ENCODE measurements at regions not wholly inside any gene's neighbourhood (a gene's known extent, or its start where the extent isn't known, plus 50 kb on each side); places are given as distances from the start of the nearest gene placed in this dataset.
"Not testable (repeated sequence)": the region's sequence is repeated elsewhere in the genome, so short reads cannot be mapped to it uniquely, and the experiment has no call there.

GRCh38 chr1:168490306-168490705, 53.5 kb downstream of the XCL2 start:
- Histone ChIP-seq H4K20me1 (ENCODE audit: insufficient read depth, low read length) (no peaks in the 10 kb centered on the region), H3K4me2 (ENCODE audit: low read length) (no peak overlapping the region), H3K27me3 (ENCODE audit: insufficient read depth, low read length) (no peaks in the 10 kb centered on the region), H3K4me1 (ENCODE audit: insufficient read depth, low read length) (no peaks in the 10 kb centered on the region), H2AFZ (ENCODE audit: low read depth, low read length) (no peak overlapping the region), H3K9ac (ENCODE audit: low read length) (no peak overlapping the region), H3K4me3 (ENCODE audit: insufficient read depth, low read depth, low read length) (no peak overlapping the region), H3K27ac (ENCODE audit: low read depth, low read length) (no peak overlapping the region), H3K9me3 (ENCODE audit: insufficient read depth, low read depth, low read length) (no peaks in the 10 kb centered on the region), H3K36me3 (ENCODE audit: insufficient read depth, low read length) (no peaks in the 10 kb centered on the region), H3K79me2 (ENCODE audit: insufficient read depth, low read length) (no peaks in the 10 kb centered on the region)
- Mint-ChIP-seq H3K36me3 (ENCODE audit: low read depth, unreplicated experiment) (no peaks in the 10 kb centered on the region), H3K4me1 (ENCODE audit: low read depth, unreplicated experiment) (peaks cover 2% of the 10 kb centered on the region), H3K27me3 (ENCODE audit: low read depth, unreplicated experiment) (peaks cover 4% of the 10 kb centered on the region), H3K27ac (ENCODE audit: unreplicated experiment) (no peak overlapping the region), H3K9me3 (ENCODE audit: unreplicated experiment) (peaks cover 4% of the 10 kb centered on the region), H3K4me3 (ENCODE audit: unreplicated experiment) (no peak overlapping the region)
- DNase-seq (ENCODE audit: low read depth): no peak
- no peak for TF ChIP-seq EZH2 (IDR thresholded peaks at IDR 0.05; ENCODE audit: insufficient read depth, low read length)
- TF ChIP-seq, protein P1, sequence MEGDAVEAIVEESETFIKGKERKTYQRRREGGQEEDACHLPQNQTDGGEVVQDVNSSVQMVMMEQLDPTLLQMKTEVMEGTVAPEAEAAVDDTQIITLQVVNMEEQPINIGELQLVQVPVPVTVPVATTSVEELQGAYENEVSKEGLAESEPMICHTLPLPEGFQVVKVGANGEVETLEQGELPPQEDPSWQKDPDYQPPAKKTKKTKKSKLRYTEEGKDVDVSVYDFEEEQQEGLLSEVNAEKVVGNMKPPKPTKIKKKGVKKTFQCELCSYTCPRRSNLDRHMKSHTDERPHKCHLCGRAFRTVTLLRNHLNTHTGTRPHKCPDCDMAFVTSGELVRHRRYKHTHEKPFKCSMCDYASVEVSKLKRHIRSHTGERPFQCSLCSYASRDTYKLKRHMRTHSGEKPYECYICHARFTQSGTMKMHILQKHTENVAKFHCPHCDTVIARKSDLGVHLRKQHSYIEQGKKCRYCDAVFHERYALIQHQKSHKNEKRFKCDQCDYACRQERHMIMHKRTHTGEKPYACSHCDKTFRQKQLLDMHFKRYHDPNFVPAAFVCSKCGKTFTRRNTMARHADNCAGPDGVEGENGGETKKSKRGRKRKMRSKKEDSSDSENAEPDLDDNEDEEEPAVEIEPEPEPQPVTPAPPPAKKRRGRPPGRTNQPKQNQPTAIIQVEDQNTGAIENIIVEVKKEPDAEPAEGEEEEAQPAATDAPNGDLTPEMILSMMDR (IDR thresholded peaks at IDR 0.05; ENCODE audit: insufficient read depth, low read depth, low read length): no peak
- no peak for FAIRE-seq

DNA sequence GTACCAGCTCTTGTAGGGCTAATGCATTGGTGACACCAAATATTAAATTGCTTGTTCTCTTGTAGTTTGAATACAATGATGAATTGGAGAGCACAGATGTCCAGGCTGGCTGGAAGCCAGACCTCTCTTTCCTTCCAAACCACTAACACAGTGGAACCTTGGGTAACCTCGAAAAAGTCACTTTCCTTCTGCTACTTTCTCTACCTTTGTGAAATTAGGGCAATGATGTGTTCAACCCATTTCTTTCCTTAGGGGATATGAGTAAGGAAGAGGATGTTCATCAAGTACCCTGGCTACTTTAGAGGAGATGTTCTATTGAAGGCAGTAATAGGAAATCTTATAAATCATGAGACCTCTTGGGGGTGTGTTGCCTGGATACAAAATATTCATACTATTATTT, 55.7 kb downstream of the XCL2 start:
- Mint-ChIP-seq H3K9me3 (ENCODE audit: unreplicated experiment) (peaks cover 4% of the 10 kb centered on the region), H3K4me3 (ENCODE audit: unreplicated experiment) (no peak overlapping the region), H3K27me3 (ENCODE audit: low read depth, unreplicated experiment) (peaks cover 4% of the 10 kb centered on the region), H3K36me3 (ENCODE audit: low read depth, unreplicated experiment) (no peaks in the 10 kb centered on the region), H3K27ac (ENCODE audit: unreplicated experiment) (peak overlapping the region; percentile 37), H3K4me1 (ENCODE audit: low read depth, unreplicated experiment) (peaks cover 8% of the 10 kb centered on the region)
- no peaks in the 10 kb centered on the region for H3K27me3 ChIP-seq (ENCODE audit: insufficient read depth, low read length)
- H4K20me1 ChIP-seq (ENCODE audit: insufficient read depth, low read length): no peaks in the 10 kb centered on the region
- peaks cover 9% of the 10 kb centered on the region for H3K4me1 ChIP-seq (ENCODE audit: insufficient read depth, low read length)
- H3K4me3 ChIP-seq (ENCODE audit: insufficient read depth, low read depth, low read length): no peak overlapping the region
- no peak for TF ChIP-seq EZH2 (IDR thresholded peaks at IDR 0.05; ENCODE audit: insufficient read depth, low read length)
- TF ChIP-seq, protein P1 (IDR thresholded peaks at IDR 0.05; ENCODE audit: insufficient read depth, low read depth, low read length): no peak
- DNase-seq (ENCODE audit: low read depth) (peak; percentile 66), FAIRE-seq (peak; percentile 43)
- no peak overlapping the region for H3K9ac ChIP-seq (ENCODE audit: low read length)
- no peak overlapping the region for H3K4me2 ChIP-seq (ENCODE audit: low read length)
- H3K79me2 ChIP-seq (ENCODE audit: insufficient read depth, low read length): no peaks in the 10 kb centered on the region
- no peak overlapping the region for H2AFZ ChIP-seq (ENCODE audit: low read depth, low read length)
- no peaks in the 10 kb centered on the region for H3K9me3 ChIP-seq (ENCODE audit: insufficient read depth, low read depth, low read length)
- H3K36me3 ChIP-seq (ENCODE audit: insufficient read depth, low read length): no peaks in the 10 kb centered on the region
- H3K27ac ChIP-seq (ENCODE audit: low read depth, low read length): no peak overlapping the region

GRCh38 chr1:168486820-168487219, 57.0 kb downstream of the XCL2 start:
- H3K36me3 ChIP-seq (ENCODE audit: insufficient read depth, low read length); H4K20me1 ChIP-seq (ENCODE audit: insufficient read depth, low read length); H2AFZ ChIP-seq (ENCODE audit: low read depth, low read length); H3K4me2 ChIP-seq (ENCODE audit: low read length); H3K4me3 Mint-ChIP-seq (ENCODE audit: unreplicated experiment); H3K9me3 ChIP-seq (ENCODE audit: insufficient read depth, low read depth, low read length); H3K79me2 ChIP-seq (ENCODE audit: insufficient read depth, low read length); H3K27me3 ChIP-seq (ENCODE audit: insufficient read depth, low read length); FAIRE-seq; H3K27ac ChIP-seq (ENCODE audit: low read depth, low read length); H3K9me3 Mint-ChIP-seq (ENCODE audit: unreplicated experiment); H3K27me3 Mint-ChIP-seq (ENCODE audit: low read depth, unreplicated experiment); H3K9ac ChIP-seq (ENCODE audit: low read length); DNase-seq (ENCODE audit: low read depth); H3K4me3 ChIP-seq (ENCODE audit: insufficient read depth, low read depth, low read length); H3K4me1 Mint-ChIP-seq (ENCODE audit: low read depth, unreplicated experiment); H3K27ac Mint-ChIP-seq (ENCODE audit: unreplicated experiment); H3K36me3 Mint-ChIP-seq (ENCODE audit: low read depth, unreplicated experiment): not testable (repeated sequence)
- H3K4me1 ChIP-seq (ENCODE audit: insufficient read depth, low read length): peaks cover 11% of the 10 kb centered on the region
